ENCODE measurements at regions not wholly inside any gene's neighbourhood (a gene's known extent, or its start where the extent isn't known, plus 50 kb on each side); places are given as distances from the start of the nearest gene placed in this dataset.

- TF ChIP-seq CTCF (IDR thresholded peaks at IDR 0.05; ENCODE audit: low read depth, low read length) (no peak), EZH2phosphoT487 (IDR thresholded peaks at IDR 0.05; ENCODE audit: low read depth) (no peak)
Measured at GRCh38 chr6:93554018-93554417, 134.7 kb upstream of the EPHA7 start.

All from OCI-LY3 (cell line).